AG04450 (cell line): ENCODE measurements at regions not wholly inside any gene's neighbourhood (a gene's known extent, or its start where the extent isn't known, plus 50 kb on each side); places are given as distances from the start of the nearest gene placed in this dataset.
A peak's percentile ranks its signal among the peaks of the same experiment; 100 is the strongest.

ENCODE experiments used
- CTCF ChIA-PET: fragments of 300-600, 350-600 bp; formaldehyde crosslinking; extraction: SDS; loops from one replicate; lab custom pipeline; 2022; ENCODE audit warnings: antibody characterized with exemption, inconsistent platforms; lab: Charles Lee
- POLR2A ChIA-PET: fragments of 350-600 bp; formaldehyde crosslinking; extraction: SDS; loops from one replicate; lab custom pipeline; 2021; ENCODE audit warnings: antibody characterized with exemption, inconsistent platforms; lab: Yijun Ruan, JAX
- DNase-seq: peaks from one replicate; pipeline ENCODE4 v3.0.0-alpha.2; 2011; ENCODE audit warnings: low read depth, low spot score
- H3K27ac ChIP-seq: one replicate; pipeline ENCODE4 v1.5.1; 2012; ENCODE audit warnings: low read depth, low read length, control low read depth
- H3K27me3 ChIP-seq: one replicate; pipeline ENCODE4 v1.6.0; 2012; ENCODE audit warnings: low read length; ENCODE audit not compliant: control insufficient read depth, insufficient read depth
- H3K4me3 ChIP-seq: 2 replicates; pipeline ENCODE4 v1.5.1; 2011; ENCODE audit warnings: mild to moderate bottlenecking, low read depth, low read length, control low read depth
- H3K9me3 ChIP-seq: 2 replicates; pipeline ENCODE4 v1.5.1; 2012; ENCODE audit warnings: low read length; ENCODE audit not compliant: control insufficient read depth, insufficient read depth
- TF ChIP-seq, protein P1 (sequence below): IDR thresholded peaks from 2 replicates; pipeline ENCODE4 v1.5.1; 2011; ENCODE audit warnings: low read depth, low read length, control low read depth, inconsistent platforms

DNA sequence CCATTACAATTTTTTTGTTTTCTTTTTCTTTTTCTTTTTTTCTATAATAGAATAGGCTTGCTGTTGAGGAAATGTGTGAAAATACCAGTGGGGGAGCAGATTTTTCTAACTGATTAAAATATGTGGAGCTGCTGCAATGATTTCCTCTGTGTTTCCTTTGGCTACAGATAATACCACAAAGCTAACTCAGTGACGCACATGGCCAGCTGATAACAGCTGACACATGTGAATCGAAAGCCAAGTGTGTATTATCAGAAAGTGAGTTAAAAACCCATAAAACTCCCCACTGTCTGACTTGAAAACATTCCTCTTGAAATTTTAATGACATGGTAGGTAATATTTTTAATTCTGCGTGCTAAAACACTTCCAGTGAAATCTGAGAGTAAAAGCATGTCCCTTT lies 70.8 kb upstream of the AHI1 start:
- Histone ChIP-seq H3K27me3 (no peaks in the 10 kb centered on the region), H3K4me3 (no peak overlapping the region), H3K27ac (no peak overlapping the region), H3K9me3 (no peaks in the 10 kb centered on the region)
- TF ChIP-seq, protein P1, sequence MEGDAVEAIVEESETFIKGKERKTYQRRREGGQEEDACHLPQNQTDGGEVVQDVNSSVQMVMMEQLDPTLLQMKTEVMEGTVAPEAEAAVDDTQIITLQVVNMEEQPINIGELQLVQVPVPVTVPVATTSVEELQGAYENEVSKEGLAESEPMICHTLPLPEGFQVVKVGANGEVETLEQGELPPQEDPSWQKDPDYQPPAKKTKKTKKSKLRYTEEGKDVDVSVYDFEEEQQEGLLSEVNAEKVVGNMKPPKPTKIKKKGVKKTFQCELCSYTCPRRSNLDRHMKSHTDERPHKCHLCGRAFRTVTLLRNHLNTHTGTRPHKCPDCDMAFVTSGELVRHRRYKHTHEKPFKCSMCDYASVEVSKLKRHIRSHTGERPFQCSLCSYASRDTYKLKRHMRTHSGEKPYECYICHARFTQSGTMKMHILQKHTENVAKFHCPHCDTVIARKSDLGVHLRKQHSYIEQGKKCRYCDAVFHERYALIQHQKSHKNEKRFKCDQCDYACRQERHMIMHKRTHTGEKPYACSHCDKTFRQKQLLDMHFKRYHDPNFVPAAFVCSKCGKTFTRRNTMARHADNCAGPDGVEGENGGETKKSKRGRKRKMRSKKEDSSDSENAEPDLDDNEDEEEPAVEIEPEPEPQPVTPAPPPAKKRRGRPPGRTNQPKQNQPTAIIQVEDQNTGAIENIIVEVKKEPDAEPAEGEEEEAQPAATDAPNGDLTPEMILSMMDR, result no peak
- ChIA-PET POLR2A (interaction anchor here (0.8 kb wide), 1 partner anchor 32 kb away, joined by 3 read pairs; no protein-coding TSS in a partner anchor), CTCF (interaction anchor here (0.8 kb wide), 1 partner anchor 28 kb away, joined by 3 read pairs; no protein-coding TSS in a partner anchor)
- DNase-seq, result peak; percentile 66

GRCh38 chr6:135572051-135572450 lies 74.5 kb upstream of the AHI1 start:
- H3K9me3 ChIP-seq, result no peaks in the 10 kb centered on the region
- ChIA-PET POLR2A (no interaction called here), CTCF (interaction anchor here (0.6 to 0.9 kb wide), 3 partner anchors 281 to 654 kb away, joined by 3 to 6 read pairs (median 3); no protein-coding TSS in a partner anchor)
- DNase-seq, result no peak
- no peak overlapping the region for H3K4me3 ChIP-seq
- TF ChIP-seq, protein P1, result no peak
- no peaks in the 10 kb centered on the region for H3K27me3 ChIP-seq
- H3K27ac ChIP-seq, result no peak overlapping the region

DNA sequence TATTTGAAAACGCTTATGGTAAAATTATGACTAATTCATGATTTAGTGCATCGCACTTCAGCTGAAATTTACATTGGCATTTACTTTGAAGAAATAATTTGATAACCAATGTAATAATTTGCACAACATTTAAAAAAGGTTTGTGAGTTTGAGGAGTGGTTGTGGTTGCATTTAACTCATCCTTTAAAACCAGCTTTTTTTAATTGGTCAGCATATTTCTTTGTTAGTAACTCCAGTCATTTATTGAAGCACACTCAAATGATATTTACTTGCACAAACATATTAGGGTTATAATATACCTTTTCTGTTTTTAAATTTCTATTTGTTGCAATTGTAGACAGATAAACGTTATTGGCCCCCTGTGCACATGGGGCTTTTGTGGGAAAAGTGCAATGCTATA lies 78.1 kb upstream of the AHI1 start:
- Histone ChIP-seq H3K27me3 (no peaks in the 10 kb centered on the region), H3K4me3 (no peak overlapping the region), H3K27ac (no peak overlapping the region), H3K9me3 (no peaks in the 10 kb centered on the region)
- TF ChIP-seq, protein P1, result no peak
- ChIA-PET CTCF (no interaction called here), POLR2A (no interaction called here)
- DNase-seq, result no peak

DNA sequence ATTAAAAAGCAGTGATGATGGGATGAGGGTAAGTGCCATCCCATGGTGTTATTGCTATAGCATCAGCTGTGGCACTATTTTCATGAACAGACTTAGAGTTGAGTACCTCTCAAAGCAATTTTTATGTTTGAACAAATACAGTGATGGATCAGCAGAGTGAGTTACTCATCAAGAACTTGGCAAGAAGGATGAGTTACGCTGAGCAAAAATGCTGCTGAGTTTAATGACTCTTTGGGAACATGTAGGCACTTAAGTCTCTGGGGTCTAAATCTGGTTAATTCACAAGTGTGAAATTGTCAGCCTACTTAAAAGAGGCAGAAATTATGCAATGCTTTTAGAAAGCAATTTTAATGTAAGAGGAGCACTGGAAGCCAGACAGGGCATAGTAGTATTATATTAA lies 78.5 kb upstream of the AHI1 start:
- Histone ChIP-seq H3K27ac (no peak overlapping the region), H3K27me3 (no peaks in the 10 kb centered on the region), H3K4me3 (no peak overlapping the region), H3K9me3 (no peaks in the 10 kb centered on the region)
- CTCF ChIA-PET, result no interaction called here
- TF ChIP-seq, protein P1, result no peak
- POLR2A ChIA-PET, result no interaction called here
- DNase-seq, result peak; percentile 13

- Histone ChIP-seq H3K27me3 (no peaks in the 10 kb centered on the region), H3K9me3 (no peaks in the 10 kb centered on the region), H3K4me3 (no peak overlapping the region), H3K27ac (no peak overlapping the region)
- TF ChIP-seq, protein P1, result no peak
- ChIA-PET POLR2A (no interaction called here), CTCF (no interaction called here)
- no peak for DNase-seq
Observed at GRCh38 chr6:135577059-135577538, 79.6 kb upstream of the AHI1 start.
